GM19468 (cell line): ENCODE measurements at regions not wholly inside any gene's neighbourhood (a gene's known extent, or its start where the extent isn't known, plus 50 kb on each side); places are given as distances from the start of the nearest gene placed in this dataset.
"Not testable (repeated sequence)": the region's sequence is repeated elsewhere in the genome, so short reads cannot be mapped to it uniquely, and the experiment has no call there.

Source experiments
- ATAC-seq: cut with Tn5 transposase; IDR thresholded peaks from one replicate; pipeline ENCODE4 v1.9.1; 2021; ENCODE audit warnings: mild to moderate bottlenecking, moderate library complexity, moderate number of reproducible peaks; ENCODE audit not compliant: unreplicated experiment; ENCODE audit errors: extremely low read depth

DNA sequence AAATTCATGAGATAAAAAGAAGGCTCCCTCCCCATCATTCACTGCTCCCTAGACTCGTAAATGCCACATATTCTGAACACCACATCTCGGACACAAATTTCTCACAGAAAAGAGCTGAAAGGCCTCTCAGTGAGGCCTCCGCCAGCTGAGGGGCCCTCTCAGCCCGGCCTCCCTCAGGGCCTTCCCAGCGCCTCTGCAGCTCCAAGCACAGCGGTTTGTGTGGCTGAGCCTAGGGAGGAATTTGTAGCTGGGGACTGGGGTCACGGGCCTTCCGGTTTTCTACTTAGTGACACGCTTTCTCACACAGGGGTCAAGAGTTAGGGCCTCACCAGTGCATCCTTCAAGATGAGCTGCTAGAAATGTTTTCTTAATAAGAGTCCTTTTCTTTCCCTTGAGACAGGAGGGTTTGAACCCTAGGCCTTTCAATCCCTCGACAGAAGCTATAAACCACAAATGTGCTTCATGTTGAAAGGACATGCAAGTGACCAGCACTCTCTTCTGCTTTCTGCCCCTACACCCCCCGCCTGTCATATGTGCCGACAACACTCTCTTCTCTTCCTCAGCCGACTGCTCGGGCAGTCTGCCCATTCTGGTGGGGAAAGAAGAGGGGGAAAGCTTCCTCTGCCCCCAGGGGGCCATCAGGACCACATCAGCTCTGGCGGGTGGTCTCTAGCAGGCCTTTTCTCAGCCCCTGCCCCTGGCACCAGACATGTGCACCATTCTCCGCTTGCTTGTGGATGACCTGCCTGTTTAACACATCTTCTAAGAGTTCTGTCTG is 104.9 kb downstream of the CHIC2 start:
- ATAC-seq: no peak

DNA sequence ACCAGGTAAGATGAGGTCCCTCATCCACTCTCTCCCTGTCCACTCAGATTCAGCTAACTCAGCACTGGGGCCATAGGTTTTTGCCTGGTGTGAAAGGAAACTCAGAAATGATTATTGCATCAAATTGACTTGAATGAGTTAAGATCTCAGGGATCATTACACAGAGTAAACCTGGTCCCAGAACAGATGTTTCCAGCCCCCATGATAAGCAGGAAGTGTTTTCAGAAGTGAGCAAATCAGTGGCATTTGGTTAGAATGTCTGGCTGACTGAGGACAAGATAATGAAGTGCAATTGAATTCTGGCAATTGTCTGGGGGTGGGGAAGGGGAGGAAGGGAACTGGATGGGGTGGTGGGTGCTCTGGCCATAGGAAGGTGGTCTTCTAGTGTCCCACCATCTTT is 108.0 kb downstream of the CHIC2 start:
- ATAC-seq: no peak

DNA sequence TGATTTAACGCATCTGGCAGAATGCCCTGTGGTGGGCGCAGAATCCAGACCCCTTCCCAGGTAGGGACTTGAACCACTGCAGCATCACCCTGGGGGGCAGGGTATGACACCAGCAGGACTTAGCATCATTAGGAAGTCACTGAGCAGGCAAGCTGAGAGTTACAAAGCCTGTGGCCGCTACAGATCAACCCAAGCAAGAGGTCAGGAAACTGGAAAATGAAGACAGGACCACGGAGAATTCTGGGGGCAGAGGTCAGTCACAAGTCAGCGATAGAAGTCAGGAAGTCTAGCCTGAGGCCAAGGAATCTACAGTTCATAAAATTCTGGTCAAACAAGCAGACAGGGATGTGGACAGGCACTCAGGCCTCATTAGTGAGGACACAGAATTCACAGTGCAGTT is 108.4 kb downstream of the CHIC2 start:
- no peak for ATAC-seq

DNA sequence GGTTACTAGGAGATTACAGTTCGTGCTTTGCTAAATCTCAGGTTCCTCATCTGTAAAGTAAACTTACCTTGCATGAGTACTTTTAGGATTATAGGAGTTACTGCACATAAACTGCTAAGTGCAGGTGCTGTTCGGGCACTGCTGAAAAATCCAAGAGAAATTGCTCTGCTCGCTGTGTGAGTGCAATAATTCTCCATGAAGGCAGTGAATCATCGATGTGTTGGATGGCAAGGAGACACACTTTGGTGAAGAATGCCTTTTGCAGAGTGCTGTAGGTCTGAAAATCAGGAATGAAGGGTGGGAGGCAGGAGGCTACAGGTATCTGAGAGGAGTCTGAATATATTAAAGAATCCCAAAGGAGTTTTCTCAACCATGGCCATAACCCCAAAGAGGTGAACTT is 113.0 kb downstream of the CHIC2 start:
- no peak for ATAC-seq

DNA sequence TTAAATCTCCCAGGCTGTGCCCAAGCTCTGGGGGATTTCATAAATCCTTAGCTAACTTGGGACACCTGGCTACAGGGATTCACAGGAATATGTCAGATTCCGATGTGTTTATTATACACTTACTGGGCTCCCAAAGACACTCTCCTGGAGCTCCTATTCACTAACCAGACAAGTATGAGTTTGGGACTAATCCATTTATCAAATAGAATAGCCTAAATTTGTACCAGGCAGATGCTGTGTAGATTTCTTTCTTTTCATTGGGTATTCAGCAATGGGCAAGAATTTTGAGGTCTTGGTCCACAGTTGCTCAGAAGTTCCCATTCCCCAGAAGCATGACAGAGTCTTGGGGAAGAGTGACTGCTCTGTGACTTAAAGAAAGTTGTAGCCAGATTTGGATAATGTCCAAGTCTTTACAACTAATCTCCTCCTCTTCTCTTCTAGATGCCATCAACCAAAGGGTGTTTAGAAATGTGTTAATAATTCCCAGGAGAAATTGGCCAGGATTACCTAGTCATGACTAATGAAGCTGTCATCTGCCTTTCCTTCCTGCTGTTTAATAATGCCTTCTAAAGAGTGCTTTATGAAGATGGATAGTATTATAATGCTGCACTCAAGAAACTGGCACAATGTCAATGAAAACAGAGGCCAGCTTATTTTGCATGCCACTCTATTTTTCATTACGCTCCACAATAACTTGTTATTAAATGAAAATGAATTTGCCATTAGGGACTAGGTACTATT is 120.9 kb downstream of the CHIC2 start:
- ATAC-seq: no peak

DNA sequence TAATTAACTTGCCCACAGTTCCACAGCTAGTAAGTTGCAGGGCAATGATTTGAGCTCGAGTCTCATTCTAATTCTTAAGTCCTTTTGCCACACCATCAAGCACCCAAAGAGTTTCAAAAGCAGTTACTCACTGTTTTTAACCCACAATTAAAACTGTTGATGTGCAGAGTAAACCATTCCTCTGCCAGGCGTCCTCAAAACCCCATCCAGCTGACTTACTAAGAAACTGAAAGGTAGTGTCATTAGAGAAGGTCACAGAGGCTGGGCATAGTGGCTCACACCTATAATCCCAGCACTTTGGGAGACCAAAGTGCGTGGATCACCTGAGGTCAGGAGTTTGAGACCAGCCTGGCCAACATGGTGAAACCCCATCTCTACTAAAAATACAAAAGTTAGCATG is 121.7 kb downstream of the CHIC2 start:
- ATAC-seq: no peak

DNA sequence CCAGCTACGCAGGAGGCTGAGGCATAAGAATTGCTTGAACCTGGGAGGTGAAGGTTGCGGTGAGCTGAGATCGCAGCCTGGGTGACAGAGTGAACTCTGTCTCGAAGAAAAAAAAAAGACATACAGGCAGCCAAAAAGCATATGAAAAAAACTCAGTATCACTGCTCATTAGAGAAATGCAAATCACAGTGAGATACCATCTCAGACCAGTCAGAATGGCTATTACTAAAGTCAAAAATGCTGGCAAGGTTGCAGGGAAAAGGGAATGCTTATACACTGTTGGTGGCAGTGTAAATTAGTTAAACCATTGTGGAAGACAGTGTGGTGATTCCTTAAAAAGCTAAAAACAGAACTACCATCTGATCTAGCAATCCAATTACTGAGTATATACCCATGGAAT is 123.1 kb downstream of the CHIC2 start:
- ATAC-seq: no peak

DNA sequence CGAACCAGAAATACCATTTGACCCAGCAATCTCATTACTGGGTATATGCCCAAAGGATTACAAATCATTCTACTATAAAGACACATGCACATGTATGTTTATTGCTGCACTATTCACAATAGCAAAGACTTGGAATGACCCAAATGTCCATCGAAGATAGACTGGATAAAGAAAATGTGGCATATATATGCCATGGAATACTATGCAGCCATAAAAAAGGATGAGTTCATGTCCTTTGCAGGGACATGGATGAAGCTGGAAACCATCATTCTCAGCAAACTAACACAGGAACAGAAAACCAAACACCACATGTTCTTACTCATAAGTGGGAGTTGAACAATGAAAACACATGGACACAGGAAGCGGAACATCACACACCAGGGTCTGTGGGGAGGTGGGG is 124.5 kb downstream of the CHIC2 start:
- ATAC-seq: not testable (repeated sequence)

DNA sequence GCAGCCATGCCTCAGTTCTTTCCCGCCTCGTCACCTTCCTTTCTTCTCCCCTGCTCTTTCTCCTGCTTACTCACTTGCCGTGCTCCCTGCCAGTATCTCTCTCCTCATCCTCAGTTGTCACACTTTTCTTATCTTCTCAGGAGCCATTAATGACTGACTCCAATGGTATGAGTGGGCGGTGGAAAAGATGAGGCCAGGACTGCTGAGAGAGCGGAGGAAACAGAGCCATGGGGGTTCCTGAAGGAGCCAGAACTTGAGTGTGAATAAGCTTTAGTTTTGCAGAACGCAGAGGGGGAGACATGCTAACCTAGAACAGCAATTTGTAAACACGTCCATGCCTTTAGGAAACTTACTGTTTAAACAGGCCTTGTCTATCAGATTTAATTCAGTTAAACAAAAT is 126.5 kb downstream of the CHIC2 start:
- ATAC-seq: no peak

DNA sequence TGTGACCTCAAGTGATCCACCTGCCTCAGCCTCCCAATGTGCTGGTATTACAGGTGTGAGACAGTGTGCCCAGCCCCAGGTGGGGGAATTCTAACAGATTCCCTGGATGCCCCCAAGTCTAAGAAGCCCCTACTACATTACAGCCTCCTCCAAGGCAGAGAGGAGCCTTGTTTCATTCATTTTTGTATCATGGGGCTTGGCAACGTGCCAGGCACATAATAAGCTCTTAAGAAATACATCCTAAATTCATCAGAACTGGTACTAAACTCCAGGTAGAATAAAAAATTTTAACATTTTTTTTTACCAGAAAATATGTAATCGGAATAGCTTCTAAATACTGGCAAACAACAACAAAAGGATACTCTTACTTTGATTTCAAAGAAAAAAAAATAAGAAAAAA is 127.1 kb downstream of the CHIC2 start:
- no peak for ATAC-seq

DNA sequence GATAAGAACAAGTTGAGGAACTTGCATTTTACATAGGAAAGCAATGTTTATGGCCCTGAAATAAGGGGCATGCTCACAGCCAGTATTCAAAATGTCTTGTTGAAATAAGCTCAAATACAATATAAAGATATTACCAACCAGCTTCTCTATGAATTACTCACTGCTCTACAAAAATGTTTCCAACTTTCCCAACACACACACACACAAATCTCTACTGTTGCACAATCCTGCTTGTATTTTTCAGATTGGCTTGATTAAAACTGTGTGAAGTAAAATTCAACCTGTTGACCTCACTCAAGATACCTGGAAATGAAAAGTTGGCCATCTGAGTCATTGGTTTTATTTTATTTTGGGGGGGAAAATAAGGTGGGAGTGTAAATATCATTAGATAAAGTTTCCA is 128.6 kb downstream of the CHIC2 start:
- ATAC-seq: no peak

DNA sequence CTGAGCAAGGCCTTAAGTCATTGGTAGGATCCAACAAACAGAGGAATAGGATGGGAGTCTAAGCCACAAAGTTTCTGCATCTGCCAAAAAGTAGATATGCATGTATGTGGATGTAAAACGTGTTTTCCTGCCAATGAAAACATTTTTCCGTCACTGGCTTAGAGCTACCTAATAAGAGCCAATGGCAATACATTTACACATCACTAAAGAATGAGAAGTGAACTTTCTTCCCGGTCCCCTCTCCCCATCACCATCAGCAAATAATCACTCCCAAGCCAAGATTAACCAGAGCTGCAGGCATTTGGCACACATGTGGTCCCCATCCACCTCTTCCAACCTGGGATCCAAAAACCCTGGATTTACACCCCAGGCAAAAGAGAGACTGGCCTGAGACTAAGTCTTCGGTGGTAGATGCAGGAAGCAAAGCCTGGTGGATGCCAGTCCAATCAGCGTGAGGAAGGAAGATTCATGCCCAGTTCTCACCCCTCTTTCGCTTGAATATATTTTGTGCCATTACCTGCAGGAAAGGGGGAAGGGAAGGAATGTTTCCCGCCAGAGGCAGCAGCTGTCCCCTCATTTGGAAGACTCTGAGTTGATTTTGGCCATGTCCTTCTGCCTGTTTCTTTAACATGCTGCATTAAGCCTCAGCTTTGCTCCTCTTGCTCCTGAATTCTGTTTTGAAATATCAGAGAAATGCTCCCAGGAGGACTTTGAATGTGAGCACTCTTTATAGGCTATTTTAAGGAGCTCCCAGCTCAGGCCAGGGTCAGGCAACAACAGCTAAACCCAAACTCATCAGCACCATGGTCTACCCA is 131.4 kb downstream of the CHIC2 start:
- no peak for ATAC-seq

DNA sequence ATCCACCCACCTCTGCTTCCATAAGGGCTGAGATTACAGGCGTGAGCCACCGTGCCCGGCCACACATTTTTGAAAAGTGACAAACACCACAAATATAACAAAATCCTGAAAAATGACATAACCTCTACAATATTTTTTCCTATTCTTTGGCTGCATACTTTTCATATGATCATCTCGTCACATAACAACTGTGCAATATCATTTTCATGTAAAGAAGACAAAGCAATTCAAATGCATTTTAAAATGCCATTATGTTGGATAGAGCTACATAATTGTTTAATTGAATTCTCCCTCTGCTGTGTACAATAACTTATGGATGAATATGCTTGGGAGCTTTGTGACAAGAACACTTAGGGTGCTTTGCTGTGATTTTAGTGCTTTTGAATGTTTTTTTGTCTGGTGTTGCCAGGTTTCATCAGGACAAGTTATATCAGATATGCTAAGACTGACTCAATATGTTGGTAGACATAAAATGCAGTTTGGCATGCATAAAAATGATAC is 132.9 kb downstream of the CHIC2 start:
- no peak for ATAC-seq

DNA sequence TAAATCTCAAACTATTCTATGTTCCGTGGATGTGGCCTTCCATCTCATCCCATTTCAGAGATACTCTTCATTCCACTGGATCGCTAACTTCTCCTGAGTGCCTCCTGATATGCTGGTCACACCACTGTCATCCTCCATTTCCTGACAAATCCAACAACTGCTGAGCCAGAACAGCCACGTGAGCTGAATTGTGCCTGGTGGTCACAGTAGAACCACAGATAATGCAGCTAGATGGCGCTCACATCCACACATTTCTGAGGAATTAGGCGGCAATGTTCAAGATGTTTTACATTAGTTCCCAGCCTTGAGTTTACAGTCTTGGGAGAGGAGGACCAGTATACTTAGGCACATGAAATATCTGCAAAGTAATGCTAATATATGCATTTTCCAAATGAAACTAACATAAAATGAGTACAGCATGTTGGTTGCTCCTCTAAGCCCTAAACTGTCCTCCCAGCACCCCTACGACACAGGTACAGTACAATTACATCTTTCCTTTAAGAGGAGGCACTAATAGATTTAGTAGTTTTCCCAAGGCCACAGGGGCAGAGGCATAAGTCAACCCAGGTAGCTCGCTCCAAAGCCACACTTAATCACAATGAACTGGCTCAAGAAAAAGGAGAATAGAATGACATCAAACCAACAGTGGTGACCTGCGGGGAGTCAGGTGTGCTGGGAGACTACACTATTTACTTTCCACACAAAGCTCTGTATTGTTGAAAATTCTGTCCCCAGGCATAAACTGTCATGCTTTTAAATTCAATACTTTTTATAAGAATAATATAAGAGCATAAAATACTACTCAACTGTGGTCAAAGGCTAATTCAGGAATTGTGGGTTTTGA is 134.2 kb downstream of the CHIC2 start:
- ATAC-seq: peak; percentile 39

DNA sequence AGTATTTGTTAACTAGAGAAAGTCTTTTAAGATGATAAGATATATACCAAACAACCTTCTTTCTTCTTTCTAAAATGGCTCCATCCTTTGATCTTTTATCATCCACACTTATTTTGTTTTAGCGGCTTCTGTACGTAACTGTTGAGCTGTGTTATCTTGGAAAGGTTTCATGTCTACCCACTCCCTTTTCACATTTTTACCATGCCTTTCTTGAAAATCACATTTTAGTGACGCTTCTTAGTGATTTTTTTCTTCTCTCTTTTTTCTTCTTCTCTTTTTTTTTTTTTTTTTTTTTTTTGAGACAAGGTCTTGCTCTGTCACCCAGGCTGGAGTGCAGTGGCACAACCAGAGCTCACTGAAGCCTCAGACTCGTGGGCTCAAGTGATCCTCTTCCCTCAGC is 135.1 kb downstream of the CHIC2 start:
- ATAC-seq: no peak

DNA sequence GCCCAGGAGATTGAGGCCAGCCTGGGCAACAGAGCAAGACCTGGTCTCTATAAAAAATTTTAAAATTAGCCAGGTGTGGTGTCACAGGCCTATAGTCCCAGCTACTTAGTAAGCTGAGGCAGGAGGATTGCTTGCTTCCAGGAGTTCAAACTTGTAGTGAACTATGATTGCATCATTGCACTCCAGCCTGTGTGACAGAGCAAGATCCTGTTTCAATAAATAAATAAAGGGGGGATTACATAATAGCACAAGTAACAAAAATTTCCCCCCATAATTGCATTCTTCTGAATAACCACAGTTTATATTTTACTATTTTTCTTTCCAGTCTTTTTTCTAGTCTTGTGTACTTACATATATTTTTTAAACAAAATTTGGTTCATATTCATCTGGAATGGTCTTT is 135.6 kb downstream of the CHIC2 start:
- no peak for ATAC-seq

DNA sequence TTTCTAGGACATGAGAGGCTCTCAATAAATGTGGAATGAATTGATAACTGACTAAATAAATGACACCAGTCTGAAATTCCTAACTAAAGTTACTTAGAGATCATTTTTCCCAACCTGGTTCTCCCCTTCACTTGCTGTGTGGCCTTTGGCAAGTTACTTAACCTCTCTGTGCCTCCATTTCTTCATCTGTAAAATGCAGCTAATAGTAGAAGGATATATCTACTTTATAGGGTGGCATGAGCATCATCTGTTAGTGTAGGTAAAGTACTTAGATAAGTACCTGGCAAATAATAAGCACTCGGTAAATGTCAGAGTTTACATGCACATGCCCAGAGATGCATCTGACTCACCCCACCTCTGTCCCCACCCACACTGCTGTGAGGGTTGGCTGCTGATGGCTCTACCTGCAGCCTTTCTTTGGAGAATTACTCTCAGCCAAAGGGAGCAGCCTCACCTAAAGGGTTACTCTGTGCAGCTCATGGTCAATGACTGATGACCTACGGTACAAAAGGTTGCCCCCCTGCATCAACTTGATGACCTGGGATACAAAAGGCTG is 139.3 kb downstream of the CHIC2 start:
- ATAC-seq: no peak

DNA sequence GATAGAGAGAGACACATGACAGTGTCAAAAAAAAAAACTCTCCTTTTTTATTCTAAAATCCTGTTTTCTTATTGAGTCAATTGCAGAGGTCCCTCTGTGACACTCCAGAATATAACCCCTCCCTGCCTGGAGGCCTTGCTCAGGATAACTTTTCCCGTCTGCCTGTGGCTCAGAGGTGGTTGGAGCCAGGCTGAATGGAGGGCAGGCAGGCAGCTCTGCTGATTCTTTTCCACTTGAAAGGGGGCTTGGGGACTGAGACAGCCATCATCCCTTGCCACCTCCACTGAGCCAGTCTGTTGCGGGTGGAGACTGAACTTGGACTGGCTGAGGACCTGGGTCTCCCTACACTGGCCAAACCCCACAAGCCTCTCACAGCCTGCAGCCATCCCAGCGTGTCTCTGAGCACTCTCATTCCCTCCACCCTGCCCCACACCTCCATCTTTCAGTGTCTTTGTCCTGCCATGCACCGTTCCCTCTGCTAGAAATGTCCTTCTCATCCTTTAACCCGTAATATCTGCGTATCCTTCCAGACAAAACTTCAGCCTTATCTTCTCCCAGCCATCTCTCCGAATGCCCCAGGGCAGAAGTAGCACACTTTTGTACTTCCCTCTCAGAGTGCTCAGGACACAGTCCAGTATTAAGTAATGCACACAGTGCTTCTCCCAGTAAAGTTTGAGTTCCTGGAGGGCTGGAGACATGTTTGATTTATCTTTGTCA is 139.9 kb downstream of the CHIC2 start:
- ATAC-seq: no peak

DNA sequence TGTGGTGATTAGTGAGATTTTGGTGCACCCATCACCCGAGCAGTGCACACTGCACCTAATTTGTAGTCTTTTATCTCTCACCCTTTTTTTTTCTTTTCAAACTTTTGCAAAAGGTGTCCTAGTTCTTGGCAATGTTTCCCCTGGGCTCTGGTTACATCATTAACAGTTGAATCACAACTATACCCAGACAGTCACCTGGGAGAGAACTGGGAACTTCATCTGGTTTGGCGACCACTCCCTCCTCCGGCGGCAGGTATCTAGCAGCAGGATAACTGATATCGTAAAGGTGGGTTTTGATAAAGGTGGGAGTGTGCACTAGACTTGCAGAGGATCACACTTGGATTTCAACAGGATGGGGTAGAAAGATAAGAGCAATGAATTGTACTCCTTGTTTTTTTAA is 140.5 kb downstream of the CHIC2 start:
- ATAC-seq: no peak
